ENCODE measurements at regions not wholly inside any gene's neighbourhood (a gene's known extent, or its start where the extent isn't known, plus 50 kb on each side); places are given as distances from the start of the nearest gene placed in this dataset.
"Not testable (repeated sequence)": the region's sequence is repeated elsewhere in the genome, so short reads cannot be mapped to it uniquely, and the experiment has no call there.

DNA sequence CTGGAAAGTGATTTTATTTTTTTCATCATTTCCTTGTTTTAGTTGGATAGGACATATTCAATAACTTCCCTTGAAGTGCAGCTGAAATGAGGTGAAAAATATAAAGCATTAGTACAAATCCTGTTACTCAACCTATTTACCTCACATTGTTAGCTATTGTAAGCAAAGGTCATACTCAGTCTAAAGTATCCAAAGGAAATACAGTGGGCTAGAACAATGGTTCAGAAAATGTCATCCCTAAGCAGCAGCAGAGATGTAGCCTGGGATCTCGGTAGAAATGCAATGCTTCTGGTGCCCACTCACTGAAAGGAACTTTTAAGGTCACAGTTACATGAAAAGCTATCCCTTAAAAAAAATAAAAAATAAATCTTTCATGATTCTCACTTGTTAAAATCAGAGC, 300.6 kb downstream of the PPP4R3C start:
- FAIRE-seq, result no peak
- DNase-seq (ENCODE audit: low spot score), result no peak

DNA sequence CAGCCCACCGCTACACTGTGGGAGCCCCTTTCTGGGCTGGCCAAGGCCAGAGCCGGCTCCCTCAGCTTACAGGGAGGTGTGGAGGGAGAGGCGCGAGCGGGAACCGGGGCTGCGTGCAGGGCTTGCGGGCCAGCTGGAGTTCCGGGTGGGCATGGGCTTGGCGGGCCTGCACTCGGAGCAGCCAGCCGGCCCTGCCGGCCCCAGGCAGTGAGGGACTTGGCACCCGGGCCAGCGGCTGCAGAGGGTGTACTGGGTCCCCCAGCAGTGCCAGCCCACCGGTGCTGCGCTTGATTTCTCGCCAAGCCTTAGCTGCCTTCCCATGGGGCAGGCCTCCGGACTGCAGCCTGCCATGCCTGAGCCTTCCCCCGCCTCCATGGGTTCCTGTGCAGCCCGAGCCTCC, 306.2 kb downstream of the PPP4R3C start:
- not testable (repeated sequence) for DNase-seq (ENCODE audit: low spot score); FAIRE-seq

DNA sequence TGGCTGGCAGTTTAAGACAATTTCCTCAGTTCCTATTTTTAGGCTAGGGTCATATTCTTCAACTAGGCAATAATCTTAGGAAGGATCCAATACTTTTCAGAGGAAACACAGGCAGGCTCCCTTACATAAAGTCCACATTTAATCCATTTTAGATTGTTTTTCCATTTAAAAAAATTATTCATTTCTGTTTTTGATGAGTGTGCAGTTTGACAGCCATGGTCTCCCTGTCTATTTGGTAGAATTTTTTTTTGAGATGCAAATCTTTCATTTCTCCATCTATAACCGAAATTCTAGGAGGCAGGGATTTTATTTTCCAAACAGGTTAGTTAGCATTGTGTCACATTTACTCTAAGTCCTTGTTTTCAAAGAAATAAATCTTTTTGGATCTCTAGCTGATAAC, 326.8 kb downstream of the PPP4R3C start:
- FAIRE-seq (no peak), DNase-seq (ENCODE audit: low spot score) (no peak)

DNA sequence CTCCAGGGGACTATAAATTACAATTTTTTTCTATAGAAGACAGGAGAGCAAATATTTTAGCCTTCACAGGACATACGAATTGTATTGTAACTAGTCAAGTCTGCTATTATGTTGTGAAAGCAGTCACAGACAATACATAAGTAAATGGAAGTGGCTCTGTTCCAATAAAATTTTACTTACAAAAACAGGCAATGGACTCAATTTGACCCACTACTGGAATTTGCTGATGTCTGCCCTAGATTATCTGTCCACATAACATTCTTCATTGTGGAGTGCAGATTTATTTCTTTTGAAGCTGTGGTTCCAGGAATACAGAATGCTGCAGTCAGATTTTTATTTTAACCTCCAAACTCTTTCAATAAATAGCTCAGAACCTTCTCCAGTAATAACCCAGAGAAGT, 330.3 kb downstream of the PPP4R3C start:
- FAIRE-seq (no peak), DNase-seq (ENCODE audit: low spot score) (no peak)

DNA sequence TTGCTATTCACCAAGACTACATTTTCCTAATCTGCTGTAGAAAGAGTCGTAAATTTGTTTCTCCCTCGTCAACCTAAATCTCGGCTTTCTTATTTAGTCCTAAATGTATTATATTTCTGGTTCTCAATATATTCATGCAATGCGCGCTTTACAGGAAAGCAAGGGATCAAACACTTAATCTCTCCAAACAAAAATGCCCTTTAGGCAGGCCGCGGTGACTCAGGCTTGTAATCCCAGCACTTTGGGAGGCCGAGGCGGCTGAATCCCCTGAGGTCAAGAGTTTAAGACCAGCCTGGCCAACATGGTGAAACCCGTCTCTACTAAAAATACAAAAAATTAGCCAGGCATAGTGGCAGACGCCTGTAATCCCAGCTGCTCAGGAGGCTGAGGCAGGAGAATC, 376.0 kb downstream of the PPP4R3C start:
- FAIRE-seq; DNase-seq (ENCODE audit: low spot score): not testable (repeated sequence)

DNA sequence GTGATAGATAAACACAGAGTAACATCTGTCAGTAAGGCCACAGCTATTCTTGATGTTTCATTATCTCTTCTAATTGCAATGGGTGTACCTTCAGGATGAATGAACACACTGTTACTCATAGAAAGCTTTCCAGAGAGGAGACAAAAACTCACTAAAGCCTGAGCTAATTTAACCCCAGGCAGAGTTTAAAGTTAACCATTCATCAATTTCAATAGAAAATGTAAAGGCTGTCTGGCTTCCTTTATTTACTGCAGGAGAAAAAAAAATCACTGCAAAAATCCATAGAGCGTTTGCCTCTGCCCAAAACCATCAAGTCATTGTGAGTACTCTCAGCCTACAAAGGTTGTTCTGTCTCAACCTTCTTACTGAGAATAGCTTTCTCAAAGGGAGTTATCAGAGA, 376.9 kb downstream of the PPP4R3C start:
- FAIRE-seq (no peak), DNase-seq (ENCODE audit: low spot score) (no peak)

DNA sequence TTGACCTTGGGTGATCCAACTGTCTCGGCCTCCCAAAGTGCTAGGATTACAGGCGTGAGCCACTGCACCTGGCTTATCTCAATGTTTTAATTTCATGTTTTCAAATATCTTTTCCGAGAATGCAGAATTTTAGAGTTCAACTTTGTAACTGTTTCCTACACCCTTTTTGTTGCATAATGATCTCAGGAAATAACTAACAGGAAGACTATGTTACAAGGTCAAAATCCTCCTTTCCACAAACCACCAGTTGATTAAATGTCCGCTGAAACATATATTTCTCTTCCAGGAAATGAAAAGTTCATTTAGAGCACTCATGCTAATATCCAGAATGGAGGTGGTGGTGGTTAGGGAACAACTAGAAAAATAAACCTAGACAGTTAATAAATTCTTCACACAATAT, 377.8 kb downstream of the PPP4R3C start:
- DNase-seq (ENCODE audit: low spot score) (no peak), FAIRE-seq (no peak)

DNA sequence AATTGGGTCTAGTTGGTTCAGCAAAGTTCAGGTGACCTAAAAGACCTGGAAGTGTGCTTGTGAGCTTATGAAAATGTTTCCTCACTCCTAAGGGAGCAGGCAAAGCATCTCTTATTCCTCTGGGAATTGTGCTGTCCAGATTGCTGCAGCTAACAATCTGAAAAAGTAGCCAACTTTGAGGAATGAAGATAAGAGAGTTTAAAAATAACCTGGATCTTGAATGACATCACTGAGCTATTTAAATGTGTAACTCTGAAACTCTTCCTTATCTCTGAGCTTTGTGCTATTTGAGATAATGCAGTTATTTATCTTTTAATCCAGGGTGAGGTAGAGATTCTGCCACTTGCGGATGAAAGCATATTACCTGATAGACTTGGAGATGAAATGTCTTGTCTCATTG, 384.8 kb downstream of the PPP4R3C start:
- DNase-seq (ENCODE audit: low spot score) (no peak), FAIRE-seq (no peak)

DNA sequence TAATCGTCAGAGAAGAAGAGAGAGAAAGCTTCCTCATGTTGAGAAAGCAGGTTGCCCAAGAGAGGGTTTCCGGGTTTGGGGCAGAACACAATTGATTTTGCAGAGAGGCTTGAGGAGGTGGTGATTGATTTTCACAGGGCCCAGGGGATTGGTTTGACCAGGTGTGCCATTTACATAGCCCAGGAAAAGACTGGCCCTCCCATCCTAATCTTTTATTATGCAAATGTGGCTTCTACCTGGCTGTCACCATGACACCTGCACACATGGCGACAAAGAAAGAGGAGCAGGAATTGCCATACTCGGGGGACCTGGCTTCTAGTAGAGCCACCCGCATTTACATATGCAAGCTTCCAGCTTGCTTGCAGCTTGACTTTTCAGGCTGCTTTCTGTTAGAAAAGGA, 405.3 kb downstream of the PPP4R3C start:
- FAIRE-seq (no peak), DNase-seq (ENCODE audit: low spot score) (no peak)

DNA sequence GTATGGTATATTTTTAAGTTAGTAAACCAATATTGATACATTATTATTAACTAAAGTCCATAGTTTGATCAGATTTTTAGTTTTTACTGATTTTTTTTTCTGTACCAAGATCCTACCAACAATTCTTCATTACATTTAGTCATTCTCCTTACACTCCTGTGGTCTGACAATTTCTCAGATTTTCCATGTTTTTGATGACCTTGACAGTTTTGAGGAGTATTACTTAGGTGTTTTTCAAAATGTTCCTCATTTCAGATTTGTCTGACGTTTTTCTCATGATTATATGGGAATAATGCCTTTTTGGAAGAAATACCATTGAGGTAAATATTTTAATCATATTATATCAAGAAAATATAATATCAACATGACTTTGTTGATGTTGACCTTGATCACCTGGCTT, 423.8 kb downstream of the PPP4R3C start:
- DNase-seq (ENCODE audit: low spot score) (no peak), FAIRE-seq (no peak)

DNA sequence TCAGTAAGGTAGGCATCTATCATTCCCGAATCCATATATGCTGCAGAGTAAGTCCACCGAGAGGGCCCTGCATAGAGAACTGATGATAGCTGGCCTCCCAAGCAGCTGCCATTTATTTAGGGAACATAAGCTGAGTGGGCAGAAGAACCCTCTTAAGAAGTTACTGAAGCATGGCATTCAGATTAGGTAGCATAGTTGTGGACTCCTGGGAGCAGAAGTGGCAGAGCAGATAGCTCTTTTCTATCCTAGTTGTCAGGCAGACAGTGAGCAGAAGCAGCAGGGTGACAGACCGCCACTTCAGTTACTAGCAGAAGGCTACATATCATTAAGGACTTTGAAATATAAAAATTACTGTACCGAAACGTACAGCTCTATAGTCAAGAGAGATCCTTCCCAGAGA, 454.7 kb downstream of the PPP4R3C start:
- DNase-seq (ENCODE audit: low spot score), result no peak
- no peak for FAIRE-seq

DNA sequence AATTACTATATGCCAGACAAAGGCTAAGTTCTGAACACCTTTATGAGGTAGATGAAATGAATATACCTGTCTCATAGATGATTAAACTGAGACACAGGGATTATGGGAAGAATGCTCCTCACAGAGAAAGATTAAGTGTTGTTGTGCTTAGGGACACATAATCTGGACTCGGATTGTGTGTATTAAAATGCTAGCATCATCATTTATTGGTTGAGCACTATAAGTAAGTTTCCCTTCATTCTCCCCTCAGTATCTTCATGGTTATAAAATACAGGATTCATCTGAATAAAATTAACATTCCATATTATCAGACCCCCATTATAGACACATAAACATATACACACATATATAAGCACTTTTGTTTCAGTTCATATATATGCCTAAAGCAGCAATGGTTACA, 463.5 kb downstream of the PPP4R3C start:
- DNase-seq (ENCODE audit: low spot score) (no peak), FAIRE-seq (no peak)

DNA sequence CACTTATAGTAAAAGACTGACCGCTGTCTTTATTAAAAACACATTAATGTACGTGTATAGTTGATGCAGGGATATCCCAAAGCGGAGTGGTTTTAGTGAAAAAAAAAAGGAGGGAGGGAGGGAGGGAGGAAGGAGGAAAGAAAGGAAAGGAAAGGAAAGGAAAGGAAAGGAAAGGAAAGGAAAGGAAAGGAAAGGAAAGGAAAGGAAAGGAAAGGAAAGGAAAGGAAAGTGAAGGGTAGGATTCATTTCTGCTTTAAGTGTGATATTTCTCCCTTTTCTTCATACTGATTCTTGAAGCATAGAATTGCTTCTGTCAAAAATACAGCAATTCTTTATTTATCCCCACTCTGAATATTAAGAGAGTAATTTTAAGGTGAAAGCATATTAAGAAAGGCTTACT, 504.9 kb downstream of the PPP4R3C start:
- DNase-seq (ENCODE audit: low spot score) (no peak), FAIRE-seq (no peak)

DNA sequence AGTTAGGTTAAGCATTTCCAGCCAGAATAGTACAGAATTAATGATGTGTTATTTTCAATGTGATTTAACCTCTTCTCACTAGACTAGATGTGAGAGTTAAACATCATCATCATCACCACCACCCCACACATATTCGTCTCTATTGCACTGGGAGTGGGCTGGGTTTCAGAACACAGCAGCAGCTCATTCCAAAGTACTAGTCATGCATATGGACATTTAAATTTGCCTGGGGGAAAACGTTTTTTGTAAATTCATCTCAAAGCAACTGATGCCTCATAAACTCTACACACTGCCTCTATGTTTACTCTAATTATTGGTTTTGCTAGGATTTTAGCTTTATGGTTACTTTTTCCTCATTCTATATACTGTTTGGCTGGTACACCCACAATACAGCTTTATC, 509.1 kb downstream of the PPP4R3C start:
- FAIRE-seq, result no peak
- no peak for DNase-seq (ENCODE audit: low spot score)

DNA sequence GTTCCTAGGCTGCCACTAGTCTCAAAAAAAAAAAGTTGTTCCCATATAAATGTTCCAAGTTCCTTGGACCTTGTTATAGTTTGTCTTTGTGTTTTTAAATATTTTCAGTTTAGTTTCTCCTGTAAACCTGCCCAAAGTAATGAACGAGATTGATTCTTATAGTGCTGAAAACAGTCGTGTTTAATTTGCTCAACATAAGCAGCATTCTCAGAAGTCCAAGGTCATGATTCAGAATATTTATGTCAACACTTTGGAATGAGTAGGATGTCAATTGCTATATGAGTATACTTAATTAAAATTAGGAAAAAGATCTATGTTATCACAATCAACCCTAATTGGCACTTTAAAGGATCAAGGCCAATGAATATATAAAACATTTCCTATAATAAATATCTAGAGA, 510.9 kb downstream of the PPP4R3C start:
- no peak for DNase-seq (ENCODE audit: low spot score)
- no peak for FAIRE-seq

DNA sequence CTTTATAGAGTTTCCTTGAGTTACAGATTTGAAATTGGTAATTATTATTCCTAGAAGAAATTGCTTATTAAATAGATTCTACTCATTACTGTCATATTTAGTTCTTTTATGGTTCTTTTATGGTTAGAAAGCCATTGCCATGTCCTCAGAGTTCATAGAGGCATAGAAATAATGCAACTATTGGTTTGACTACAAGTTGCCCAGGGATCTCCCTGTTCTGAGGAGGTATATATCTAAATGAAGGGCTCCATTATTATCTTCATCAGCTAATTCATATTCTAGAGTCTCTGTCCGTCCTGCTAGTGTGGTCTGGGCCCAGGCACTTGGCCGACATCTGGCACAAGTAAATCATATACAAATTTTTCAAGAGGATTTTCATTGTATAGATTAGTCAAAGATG, 535.7 kb downstream of the PPP4R3C start:
- FAIRE-seq (no peak), DNase-seq (ENCODE audit: low spot score) (no peak)

DNA sequence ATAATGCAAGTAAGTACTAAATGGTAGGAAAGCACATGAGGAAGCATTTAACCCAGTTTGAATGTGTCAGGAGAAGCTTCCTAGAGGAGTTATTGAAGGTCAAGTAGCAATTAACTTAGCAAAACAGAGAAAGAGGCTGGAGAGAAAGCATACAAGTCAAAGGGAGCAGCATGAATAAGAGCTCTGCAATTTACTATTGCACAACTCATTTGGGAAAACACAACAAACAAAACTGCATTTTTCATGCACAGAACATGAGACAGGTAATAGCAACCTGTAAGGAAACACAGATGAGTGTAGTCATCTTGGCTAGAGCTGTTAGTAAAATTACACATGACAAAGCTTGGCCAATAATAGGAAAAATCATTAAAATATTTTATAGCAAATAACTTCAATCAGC, 538.1 kb downstream of the PPP4R3C start:
- FAIRE-seq (no peak), DNase-seq (ENCODE audit: low spot score) (no peak)

DNA sequence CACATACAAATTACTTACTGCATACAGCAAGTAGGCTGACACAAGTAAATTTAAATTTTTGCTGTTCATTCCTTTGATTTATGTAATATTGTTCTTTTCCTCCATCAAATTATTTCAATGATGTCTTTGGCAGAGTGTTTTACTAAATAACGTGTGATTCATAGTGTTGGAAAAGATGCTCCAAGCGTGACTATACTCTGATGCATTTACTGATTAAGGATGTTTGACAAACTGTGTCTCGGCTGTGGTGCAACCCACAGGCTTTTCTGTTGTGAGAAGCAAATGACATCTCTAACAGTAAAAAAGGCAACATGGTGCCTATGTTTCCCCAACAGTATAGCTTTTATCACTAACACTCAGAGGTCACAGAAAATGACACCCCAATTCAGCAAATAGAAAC, 540.9 kb downstream of the PPP4R3C start:
- FAIRE-seq, result no peak
- no peak for DNase-seq (ENCODE audit: low spot score)

DNA sequence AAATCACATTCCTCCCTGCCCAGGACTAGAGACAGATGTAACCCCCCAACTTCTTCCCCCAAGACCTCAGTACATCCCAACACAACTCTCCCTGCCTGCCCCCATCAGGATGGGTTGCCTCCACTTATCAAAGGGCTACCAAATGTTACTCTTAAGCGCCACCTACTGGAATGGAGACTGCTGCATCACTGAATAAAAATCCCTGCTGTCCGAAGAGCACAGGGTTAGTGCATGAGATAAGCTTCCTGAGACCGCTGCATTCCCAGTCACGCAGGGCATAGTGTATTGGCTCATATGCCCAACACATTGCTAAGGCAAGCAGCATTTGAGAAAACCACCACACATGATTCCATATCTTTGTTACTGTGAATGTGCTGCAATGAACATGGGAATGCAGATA, 544.5 kb downstream of the PPP4R3C start:
- FAIRE-seq (no peak), DNase-seq (ENCODE audit: low spot score) (no peak)

DNA sequence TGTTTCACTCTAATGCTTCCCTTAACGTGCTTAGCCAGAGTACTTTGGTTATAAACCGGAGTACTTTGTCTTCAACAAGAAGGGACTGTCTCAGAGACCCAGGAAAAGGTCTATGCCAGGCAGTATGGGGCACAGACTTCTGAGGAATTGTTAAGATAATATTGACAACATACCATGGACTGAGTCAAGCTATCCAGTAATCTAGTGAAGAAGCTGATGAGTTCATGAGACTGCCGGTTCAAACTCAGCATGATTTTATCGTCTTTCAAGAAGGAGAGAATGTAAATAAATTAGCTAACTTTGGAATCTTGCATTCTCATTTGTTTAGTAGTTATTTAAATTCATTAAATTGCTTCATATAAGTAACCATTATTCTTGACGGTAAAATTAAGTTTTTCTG, 546.1 kb downstream of the PPP4R3C start:
- FAIRE-seq (no peak), DNase-seq (ENCODE audit: low spot score) (no peak)

DNA sequence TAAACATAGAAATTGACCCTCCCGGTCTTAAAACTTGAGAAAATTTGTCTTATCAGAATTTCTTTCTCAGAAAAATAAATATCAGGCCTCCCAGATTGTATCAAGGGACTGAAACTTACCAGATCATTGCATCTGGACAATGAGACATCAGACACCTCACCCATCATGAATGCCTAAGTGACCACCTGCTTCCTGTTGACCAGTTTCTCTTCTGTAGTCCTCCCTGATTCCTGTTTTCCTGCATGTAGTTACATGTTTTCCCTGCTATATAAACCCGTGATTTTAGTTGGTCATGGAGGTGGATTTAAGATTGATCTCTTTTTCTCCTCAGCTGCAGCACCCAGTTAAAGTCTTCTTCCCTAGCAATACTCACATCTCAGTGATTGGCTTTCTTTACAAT, 548.1 kb downstream of the PPP4R3C start:
- FAIRE-seq (no peak), DNase-seq (ENCODE audit: low spot score) (no peak)

DNA sequence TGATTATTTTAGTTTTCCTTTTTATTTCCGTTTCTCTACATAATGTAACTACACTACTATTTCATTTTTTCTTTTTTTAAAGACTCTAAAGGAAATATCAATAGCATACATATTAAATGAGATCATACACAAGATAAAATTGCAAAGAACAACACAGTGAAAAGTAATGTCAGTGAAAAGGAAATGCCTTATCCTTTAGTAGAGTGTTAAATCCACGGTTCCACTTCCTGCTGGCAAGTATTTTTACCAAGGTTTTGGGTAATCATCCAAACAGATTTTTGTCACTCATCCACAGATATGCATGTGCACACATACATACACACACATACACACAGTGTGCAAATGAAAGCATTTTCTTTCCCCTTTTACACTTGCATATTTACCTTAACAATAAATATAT, 548.9 kb downstream of the PPP4R3C start:
- FAIRE-seq, result no peak

DNA sequence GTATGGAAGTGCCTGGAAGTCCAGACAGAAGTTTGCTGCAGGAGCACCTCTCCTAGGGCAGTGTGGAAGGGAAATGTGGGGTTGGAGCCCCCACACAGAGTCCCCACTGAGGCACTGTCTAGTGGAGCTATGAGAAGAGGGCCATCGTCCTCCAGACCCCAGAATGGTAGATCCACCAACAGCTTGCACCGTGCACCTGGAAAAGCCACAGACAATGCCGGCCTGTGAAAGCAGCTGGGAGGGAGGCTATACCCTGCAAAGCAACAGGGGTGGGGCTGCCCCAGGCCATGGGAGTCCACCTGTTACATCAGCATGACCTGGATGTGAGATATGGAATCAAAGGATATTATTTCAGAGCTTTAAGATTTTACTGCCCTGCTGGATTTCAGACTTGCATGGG, 551.4 kb downstream of the PPP4R3C start:
- DNase-seq (ENCODE audit: low spot score); FAIRE-seq: not testable (repeated sequence)

More for the DNA sequence above, 548.9 kb downstream of the PPP4R3C start:
- no peak for DNase-seq (ENCODE audit: low spot score)

DNA sequence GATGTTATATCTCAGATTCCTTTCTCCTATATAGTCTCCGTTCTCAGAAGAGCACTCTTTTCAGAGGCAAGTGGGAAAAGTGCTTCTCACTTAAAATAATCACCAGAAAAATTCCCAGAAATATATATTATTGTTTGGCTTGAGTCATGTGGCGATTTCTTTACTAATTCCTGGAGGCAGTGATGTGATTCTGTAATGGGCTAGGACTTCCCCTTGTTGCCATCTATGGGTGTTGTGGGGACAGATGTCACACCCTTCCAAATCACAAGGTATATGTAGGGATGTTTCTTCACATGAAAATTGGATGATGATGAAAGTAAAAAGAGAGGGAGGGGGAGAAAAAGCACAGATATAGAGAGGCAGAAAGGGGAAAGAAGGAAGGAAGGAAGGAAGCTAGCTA, 553.4 kb downstream of the PPP4R3C start:
- DNase-seq (ENCODE audit: low spot score) (no peak), FAIRE-seq (no peak)

DNA sequence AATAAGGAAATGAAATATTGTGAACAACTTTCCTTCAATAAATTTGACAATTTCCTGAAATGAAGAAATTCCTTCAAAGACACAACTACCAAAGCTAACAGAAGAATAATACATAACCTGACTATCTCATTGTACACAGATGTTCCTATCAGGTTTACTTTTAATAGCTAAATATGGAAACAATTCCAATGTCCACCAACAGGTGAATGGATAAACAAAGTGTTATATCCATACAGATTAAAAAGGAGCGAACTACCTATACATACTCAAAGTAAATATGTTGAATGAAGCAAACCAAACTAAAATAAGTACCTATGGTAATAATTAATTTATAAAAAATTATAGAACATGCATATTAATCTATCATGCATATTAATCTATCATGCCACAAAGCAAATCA, 554.9 kb downstream of the PPP4R3C start:
- no peak for DNase-seq (ENCODE audit: low spot score)
- FAIRE-seq, result no peak
